HepG2 (cell line): ENCODE measurements at regions not wholly inside any gene's neighbourhood (a gene's known extent, or its start where the extent isn't known, plus 50 kb on each side); places are given as distances from the start of the nearest gene placed in this dataset.

ENCODE experiments used
- CERS6 ChIP-seq: sonication (generic); formaldehyde crosslinking; IDR thresholded peaks from 2 replicates; pipeline ENCODE4 v1.5.0; 2020; ENCODE audit warnings: missing genetic modification reagents
- CREB1 ChIP-seq, 2 experiments: fragments of 450-650 bp in 1 of 2; IDR thresholded peaks; 2 replicates each; pipeline ENCODE4 v1.6.1; 2016 to 2017; ENCODE audit warnings: control low read depth in 1 of 2, mild to moderate bottlenecking in 1 of 2, missing compliant biosample characterization in 1 of 2, missing genetic modification characterization in 1 of 2
- CSRNP2 ChIP-seq: sonication (generic); formaldehyde crosslinking; conservative IDR thresholded peaks from 2 replicates; pipeline ENCODE4 v1.8.0; 2022; ENCODE audit warnings: low read depth, missing genetic modification reagents
- FOXA1 ChIP-seq, 2 experiments: fragments of 450-650 bp in 1 of 2; sonication (generic) in 1 of 2; formaldehyde crosslinking in 1 of 2; IDR thresholded peaks; 2 replicates each; pipeline versions ENCODE4 v1.4.0 to v1.6.1; 2016 to 2020; ENCODE audit warnings: missing genetic modification reagents in 1 of 2
- GMEB1 ChIP-seq: sonication (generic); formaldehyde crosslinking; IDR thresholded peaks from 2 replicates; pipeline ENCODE4 v1.5.1; 2020; ENCODE audit warnings: missing genetic modification reagents, mild to moderate bottlenecking, borderline replicate concordance
- GTF3A ChIP-seq: sonication (generic); formaldehyde crosslinking; conservative IDR thresholded peaks from 2 replicates; pipeline ENCODE4 v1.4.0; 2020; ENCODE audit warnings: mild to moderate bottlenecking, missing genetic modification reagents
- HOMEZ ChIP-seq: IDR thresholded peaks from 2 replicates; pipeline ENCODE4 v1.6.1; 2016; ENCODE audit warnings: low read depth
- JDP2 ChIP-seq: sonication (generic); formaldehyde crosslinking; IDR thresholded peaks from 2 replicates; pipeline ENCODE4 v1.8.1; 2022; ENCODE audit warnings: missing genetic modification reagents, borderline replicate concordance
- KDM6A ChIP-seq: IDR thresholded peaks from 2 replicates; pipeline ENCODE4 v1.6.1; 2016; ENCODE audit warnings: low read depth
- MATR3 ChIP-seq: sonication (generic); formaldehyde crosslinking; IDR thresholded peaks from 2 replicates; pipeline ENCODE4 v1.4.0; 2020; ENCODE audit warnings: missing genetic modification reagents
- MXD3 ChIP-seq: IDR thresholded peaks from 2 replicates; pipeline ENCODE4 v1.6.1; 2016; ENCODE audit warnings: mild to moderate bottlenecking, missing biosample characterization, missing genetic modification reagents
- PAF1 ChIP-seq: IDR thresholded peaks from 2 replicates; pipeline ENCODE4 v1.6.1; 2016; ENCODE audit warnings: missing genetic modification reagents, missing compliant biosample characterization
- PHF8 ChIP-seq: sonication (generic); formaldehyde crosslinking; IDR thresholded peaks from 2 replicates; pipeline ENCODE4 v1.5.0; 2020; ENCODE audit warnings: missing genetic modification reagents
- SP4 ChIP-seq: sonication (generic); formaldehyde crosslinking; IDR thresholded peaks from 2 replicates; pipeline ENCODE4 v1.8.1; 2023; ENCODE audit warnings: mild to moderate bottlenecking, missing genetic modification reagents
- SUZ12 ChIP-seq: fragments of 150-350 bp; IDR thresholded peaks from 2 replicates; pipeline ENCODE4 v1.6.1; 2014; ENCODE audit warnings: low read depth, low read length
- TAF1 ChIP-seq: sonication (generic); formaldehyde crosslinking; IDR thresholded peaks from 2 replicates; pipeline ENCODE4 v1.4.0; 2020; ENCODE audit warnings: missing genetic modification reagents
- XRCC5 ChIP-seq: fragments of 200-400 bp; formaldehyde crosslinking; optimal IDR thresholded peaks from 2 replicates; pipeline ENCODE3; 2017; ENCODE audit warnings: mild to moderate bottlenecking, low read length
- ZFP1 ChIP-seq: IDR thresholded peaks from 2 replicates; pipeline ENCODE4 v1.6.1; 2016
- ZMYM2 ChIP-seq: sonication (generic); formaldehyde crosslinking; IDR thresholded peaks from 2 replicates; pipeline ENCODE4 v1.8.0; 2022; ENCODE audit warnings: mild to moderate bottlenecking, missing genetic modification reagents
- ZNF414 ChIP-seq: sonication (generic); formaldehyde crosslinking; IDR thresholded peaks from 2 replicates; pipeline ENCODE4 v1.5.0; 2020; ENCODE audit warnings: missing genetic modification reagents
- ZNF510 ChIP-seq: sonication (generic); formaldehyde crosslinking; IDR thresholded peaks from 2 replicates; pipeline ENCODE4 v1.4.0; 2020; ENCODE audit warnings: low read depth, mild to moderate bottlenecking, missing genetic modification reagents
- ZNF720 ChIP-seq: sonication (generic); formaldehyde crosslinking; IDR thresholded peaks from 2 replicates; pipeline ENCODE4 v1.4.0; 2020; ENCODE audit warnings: missing genetic modification reagents
- ZNF790 ChIP-seq: sonication (generic); formaldehyde crosslinking; IDR thresholded peaks from 2 replicates; pipeline ENCODE4 v1.8.0; 2022; ENCODE audit warnings: missing genetic modification reagents, mild to moderate bottlenecking, borderline replicate concordance
- ZSCAN29 ChIP-seq: sonication (generic); formaldehyde crosslinking; conservative IDR thresholded peaks from 2 replicates; pipeline ENCODE4 v1.4.0; 2020; ENCODE audit warnings: mild to moderate bottlenecking, missing genetic modification reagents

GRCh38 chr7:138257459-138258196 is 181.4 kb downstream of the AKR1D1 start (continued):
- no peak for TF ChIP-seq CERS6 (CRISPR knock-in tag)
- TF ChIP-seq ZNF790 = no peak
- no peak for TF ChIP-seq ZNF510 (CRISPR knock-in tag)
- TF ChIP-seq GMEB1 (CRISPR knock-in tag) = no peak
- TF ChIP-seq ZNF414 (CRISPR knock-in tag) = peak; percentile 49; the same call in 1 of the 2 replicates
- TF ChIP-seq HOMEZ (CRISPR knock-in tag) = peak; percentile 76; the same call in 1 of the 2 replicates
- peak; percentile 24; the same call in 1 of the 2 replicates for TF ChIP-seq PHF8
- TF ChIP-seq CREB1 (IDR thresholded peaks at IDR 0.05) = peak; percentile 47; the same call in 1 of the 2 replicates
- peak; percentile 88 for TF ChIP-seq CREB1 (CRISPR knock-in tag; IDR thresholded peaks at IDR 0.05)
- TF ChIP-seq TAF1 (CRISPR knock-in tag) = peak; percentile 35; the same call in 1 of the 2 replicates
- peak; percentile 68; the same call in 1 of the 2 replicates for TF ChIP-seq ZFP1 (CRISPR knock-in tag)
- no peak for TF ChIP-seq MXD3 (CRISPR knock-in tag)
- TF ChIP-seq PAF1 (CRISPR knock-in tag) = no peak
- no peak for TF ChIP-seq CSRNP2
- TF ChIP-seq ZNF720 (CRISPR knock-in tag) = no peak
- peak; percentile 91 for TF ChIP-seq ZMYM2
- no peak for TF ChIP-seq GTF3A
- no peak for TF ChIP-seq FOXA1 (IDR thresholded peaks at IDR 0.05)
- peak; percentile 68 for TF ChIP-seq FOXA1 (CRISPR knock-in tag; IDR thresholded peaks at IDR 0.05)
- TF ChIP-seq JDP2 = no peak; the same call in 1 of the 2 replicates
- TF ChIP-seq MATR3 (CRISPR knock-in tag) = no peak
- peak; percentile 35; the same call in 1 of the 2 replicates for TF ChIP-seq SP4 (CRISPR knock-in tag)
- TF ChIP-seq KDM6A = peak; percentile 35; the same call in 1 of the 2 replicates
- 0 out of 2 replicates have a peak, but pooled peaks have one; percentile 51 for TF ChIP-seq ZSCAN29
- TF ChIP-seq XRCC5 = no peak
- TF ChIP-seq SUZ12 = no peak
